Right atrium auricular region (tissue), 2 donors: ENCODE measurements at regions not wholly inside any gene's neighbourhood (a gene's known extent, or its start where the extent isn't known, plus 50 kb on each side); places are given as distances from the start of the nearest gene placed in this dataset.
"Not testable (repeated sequence)": the region's sequence is repeated elsewhere in the genome, so short reads cannot be mapped to it uniquely, and the experiment has no call there.

Experiments
- DNase-seq: peaks from one replicate; pipeline ENCODE4 v3.0.0-alpha.2; 2019; ENCODE audit warnings: low spot score
- H3K27ac ChIP-seq, 2 donors: fragments of 200-600 bp; sonication (generic); 1 replicate in 1 of 2; 2 replicates in 1 of 2; pipeline ENCODE4 v1.5.1; 2016 to 2019
- H3K27me3 ChIP-seq, 2 donors: fragments of 200-600 bp; sonication (generic); one replicate each; pipeline versions ENCODE4 v1.5.1 to v1.6.0; 2017 to 2019
- H3K36me3 ChIP-seq: fragments of 200-600 bp; sonication (generic); one replicate; pipeline ENCODE4 v1.5.1; 2016
- H3K4me1 ChIP-seq, 2 donors: fragments of 200-600 bp; sonication (generic); one replicate each; pipeline versions ENCODE4 v1.5.1 to v1.6.0; 2017 to 2019
- H3K4me3 ChIP-seq, 2 donors: fragments of 200-600 bp; sonication (generic); 1 replicate in 1 of 2; 2 replicates in 1 of 2; pipeline ENCODE4 v1.5.1; 2017 to 2019; ENCODE audit warnings: mild to moderate bottlenecking in 1 of 2, moderate library complexity in 1 of 2
- H3K9me3 ChIP-seq, 2 donors: fragments of 200-600 bp; sonication (generic); one replicate each; pipeline ENCODE4 v1.5.1; 2019
- TF ChIP-seq, protein P1 (sequence below), 2 donors: fragments of 200-600 bp; sonication (generic); IDR thresholded peaks; one replicate each; pipeline ENCODE4 v1.5.1; 2019; ENCODE audit warnings: antibody characterized with exemption in 2 of 2

DNA sequence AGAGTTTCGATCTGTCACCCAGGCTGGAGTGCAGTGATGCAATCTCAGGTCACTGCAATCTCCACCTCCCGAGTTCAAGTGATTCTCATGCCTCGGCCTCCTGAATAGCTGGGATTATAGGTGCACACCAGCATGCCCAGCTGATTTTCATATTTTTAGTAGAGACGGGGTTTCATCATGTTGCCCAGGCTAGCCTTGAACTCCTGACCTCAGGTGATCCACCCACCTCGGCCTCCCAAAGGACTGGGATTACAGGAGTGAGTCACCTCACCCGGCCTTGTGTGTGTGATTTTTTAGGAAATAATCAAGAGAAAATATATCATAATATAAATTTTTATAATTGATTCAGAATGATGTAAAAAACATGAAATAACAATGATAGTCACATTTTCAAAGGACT lies 1231.4 kb downstream of the GALC start:
- H3K4me3 ChIP-seq = no peak overlapping the region
- H3K4me1 ChIP-seq = no peaks in the 10 kb centered on the region
- H3K27ac ChIP-seq = no peak overlapping the region
- no peaks in the 10 kb centered on the region for H3K9me3 ChIP-seq
- no peaks in the 10 kb centered on the region for H3K27me3 ChIP-seq
- DNase-seq = no peak
- TF ChIP-seq, protein P1, sequence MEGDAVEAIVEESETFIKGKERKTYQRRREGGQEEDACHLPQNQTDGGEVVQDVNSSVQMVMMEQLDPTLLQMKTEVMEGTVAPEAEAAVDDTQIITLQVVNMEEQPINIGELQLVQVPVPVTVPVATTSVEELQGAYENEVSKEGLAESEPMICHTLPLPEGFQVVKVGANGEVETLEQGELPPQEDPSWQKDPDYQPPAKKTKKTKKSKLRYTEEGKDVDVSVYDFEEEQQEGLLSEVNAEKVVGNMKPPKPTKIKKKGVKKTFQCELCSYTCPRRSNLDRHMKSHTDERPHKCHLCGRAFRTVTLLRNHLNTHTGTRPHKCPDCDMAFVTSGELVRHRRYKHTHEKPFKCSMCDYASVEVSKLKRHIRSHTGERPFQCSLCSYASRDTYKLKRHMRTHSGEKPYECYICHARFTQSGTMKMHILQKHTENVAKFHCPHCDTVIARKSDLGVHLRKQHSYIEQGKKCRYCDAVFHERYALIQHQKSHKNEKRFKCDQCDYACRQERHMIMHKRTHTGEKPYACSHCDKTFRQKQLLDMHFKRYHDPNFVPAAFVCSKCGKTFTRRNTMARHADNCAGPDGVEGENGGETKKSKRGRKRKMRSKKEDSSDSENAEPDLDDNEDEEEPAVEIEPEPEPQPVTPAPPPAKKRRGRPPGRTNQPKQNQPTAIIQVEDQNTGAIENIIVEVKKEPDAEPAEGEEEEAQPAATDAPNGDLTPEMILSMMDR (IDR thresholded peaks at IDR 0.05) = no peak
- no peaks in the 10 kb centered on the region for H3K36me3 ChIP-seq

DNA sequence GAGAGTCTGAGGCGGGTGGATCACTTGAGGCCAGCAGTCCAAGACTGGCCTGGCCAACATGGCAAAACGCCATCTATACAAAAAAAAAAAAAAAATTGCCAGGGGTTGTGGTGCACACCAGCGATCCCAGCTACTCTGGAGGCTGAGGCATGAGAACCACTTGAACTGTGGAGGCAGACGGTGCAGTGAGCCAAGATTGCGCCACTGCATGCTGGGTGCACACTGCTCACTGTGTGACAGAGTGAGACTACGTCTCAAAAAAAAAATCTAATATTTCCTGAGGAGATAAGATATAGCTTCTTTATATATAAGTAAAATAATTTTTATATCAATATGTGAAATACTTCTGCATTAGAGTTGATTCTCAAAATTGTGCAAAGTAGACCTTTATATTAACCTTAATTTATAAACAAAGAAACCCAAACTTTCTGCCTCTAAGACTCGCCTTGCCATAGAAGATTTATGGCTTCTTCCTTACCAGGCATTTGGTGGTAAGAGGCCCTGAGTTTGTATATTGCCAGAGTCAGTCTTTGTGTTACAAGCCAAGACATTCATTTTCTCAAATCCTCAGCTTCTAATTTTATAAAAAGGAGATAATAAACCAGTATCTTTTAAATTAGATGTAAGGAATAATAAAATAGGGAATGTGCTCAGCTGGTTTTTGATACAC lies 1226.7 kb downstream of the FLRT2 start:
- H3K9me3 ChIP-seq = peaks cover 0 to 14% of the 10 kb centered on the region in 2 donors
- TF ChIP-seq, protein P1 (IDR thresholded peaks at IDR 0.05) = no peak
- no peak overlapping the region for H3K4me3 ChIP-seq
- DNase-seq = no peak
- H3K27ac ChIP-seq = no peak overlapping the region
- H3K36me3 ChIP-seq = no peaks in the 10 kb centered on the region
- H3K4me1 ChIP-seq = no peaks in the 10 kb centered on the region
- H3K27me3 ChIP-seq = no peaks in the 10 kb centered on the region

DNA sequence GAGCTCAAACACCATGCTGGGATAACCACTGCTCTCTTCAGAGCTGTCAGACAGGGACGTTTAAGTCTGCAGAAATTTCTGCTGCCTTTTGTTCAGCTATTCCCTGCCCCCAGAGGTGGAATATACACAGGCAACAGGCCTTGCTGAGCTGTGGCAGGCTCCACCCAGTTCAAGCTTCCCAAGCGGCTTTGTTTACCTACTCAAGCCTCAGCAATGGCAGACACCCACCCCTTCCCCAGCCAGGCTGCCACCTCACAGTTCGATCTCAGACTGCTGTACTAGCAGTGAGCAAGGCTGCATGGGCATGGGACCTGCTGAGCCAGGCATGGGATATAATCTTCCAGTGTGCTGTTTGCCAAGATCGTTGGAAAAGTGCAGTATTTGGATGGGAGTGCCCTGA lies 1220.5 kb downstream of the FLRT2 start:
- not testable (repeated sequence) for H3K36me3 ChIP-seq, H3K4me3 ChIP-seq, H3K27ac ChIP-seq, H3K4me1 ChIP-seq, DNase-seq, H3K27me3 ChIP-seq
- H3K9me3 ChIP-seq = peaks cover 0 to 20% of the 10 kb centered on the region in 2 donors

GRCh38 chr14:86739761-86740160 lies 1209.8 kb downstream of the FLRT2 start:
- TF ChIP-seq, protein P1 (IDR thresholded peaks at IDR 0.05) = no peak
- no peak overlapping the region for H3K27ac ChIP-seq

DNA sequence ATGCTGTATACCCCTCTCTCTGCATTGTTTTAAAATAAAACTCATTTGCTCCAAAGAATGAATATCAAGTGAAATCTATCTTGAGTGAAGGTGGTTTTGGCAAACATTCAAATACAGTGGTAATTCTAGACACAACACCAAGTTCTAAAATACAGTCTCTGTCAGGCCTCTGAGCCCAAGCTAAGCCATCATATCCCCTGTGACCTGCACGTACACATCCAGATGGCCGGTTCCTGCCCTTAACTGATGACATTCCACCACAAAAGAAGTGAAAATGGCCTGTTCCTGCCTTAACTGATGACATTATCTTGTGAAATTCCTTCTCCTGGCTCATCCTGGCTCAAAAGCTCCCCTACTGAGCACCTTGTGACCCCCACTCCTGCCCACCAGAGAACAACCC lies 1201.5 kb downstream of the FLRT2 start:
- H3K9me3 ChIP-seq, H3K4me1 ChIP-seq, H3K4me3 ChIP-seq, H3K27ac ChIP-seq, DNase-seq, H3K27me3 ChIP-seq, H3K36me3 ChIP-seq: not testable (repeated sequence)

More at GRCh38 chr14:86739761-86740160, 1209.8 kb downstream of the FLRT2 start:
- Histone ChIP-seq H3K4me1 (no peaks in the 10 kb centered on the region), H3K36me3 (no peaks in the 10 kb centered on the region), H3K9me3 (peaks cover 0 to 12% of the 10 kb centered on the region in 2 donors), H3K4me3 (no peak overlapping the region), H3K27me3 (no peaks in the 10 kb centered on the region)
- no peak for DNase-seq

DNA sequence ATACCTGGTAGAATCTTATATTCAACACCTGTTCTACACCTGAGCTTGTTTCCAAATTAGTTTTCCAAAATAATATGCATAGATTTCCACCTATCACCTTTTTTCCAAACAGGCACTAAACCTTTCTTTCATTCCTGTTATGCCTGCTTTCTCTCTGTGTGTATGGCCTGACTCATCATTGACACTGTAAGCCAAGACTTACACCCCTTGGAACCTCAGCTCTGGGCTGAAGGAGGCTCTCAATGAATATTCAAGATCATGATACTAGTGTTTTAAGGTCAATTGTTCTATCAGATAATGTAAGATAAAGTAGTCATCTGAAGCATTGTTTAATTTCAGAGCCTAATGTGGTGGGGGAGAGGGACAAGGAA lies 1193.3 kb downstream of the FLRT2 start:
- H3K4me1 ChIP-seq = no peaks in the 10 kb centered on the region
- TF ChIP-seq, protein P1 (IDR thresholded peaks at IDR 0.05) = no peak
- no peaks in the 10 kb centered on the region for H3K36me3 ChIP-seq
- DNase-seq = no peak
- H3K27ac ChIP-seq = no peak overlapping the region
- peaks cover 0 to 4% of the 10 kb centered on the region in 2 donors for H3K9me3 ChIP-seq
- H3K27me3 ChIP-seq = no peaks in the 10 kb centered on the region
- no peak overlapping the region for H3K4me3 ChIP-seq

- no peak for DNase-seq
- Histone ChIP-seq H3K9me3 (no peaks in the 10 kb centered on the region), H3K4me1 (no peaks in the 10 kb centered on the region), H3K27me3 (no peaks in the 10 kb centered on the region), H3K27ac (no peak overlapping the region), H3K36me3 (no peaks in the 10 kb centered on the region), H3K4me3 (no peak overlapping the region)
- TF ChIP-seq, protein P1 (IDR thresholded peaks at IDR 0.05) = no peak
Measured at GRCh38 chr14:86722612-86723253, 1192.8 kb downstream of the FLRT2 start.
